ENCODE measurements at regions not wholly inside any gene's neighbourhood (a gene's known extent, or its start where the extent isn't known, plus 50 kb on each side); places are given as distances from the start of the nearest gene placed in this dataset.
A peak's percentile ranks its signal among the peaks of the same experiment; 100 is the strongest.

DNA sequence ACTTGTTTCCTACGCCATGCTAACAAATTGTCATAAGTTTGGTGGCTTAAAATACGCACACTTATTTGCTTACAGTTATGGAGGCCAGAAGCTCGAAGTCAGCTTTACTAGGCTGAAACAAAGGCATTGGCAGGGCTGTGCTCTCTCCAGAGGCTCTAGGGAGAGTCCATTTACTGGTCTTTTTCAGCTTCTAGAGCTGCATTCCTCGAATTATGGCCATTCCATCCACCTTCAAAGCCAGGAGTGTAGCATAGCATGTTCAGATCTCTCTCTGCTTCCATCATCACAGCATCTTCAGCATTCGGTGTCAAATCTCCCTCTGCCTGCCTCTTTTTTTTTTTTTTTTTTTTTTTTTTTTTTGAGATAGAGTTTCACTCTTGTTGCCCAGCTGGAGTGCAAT lies 670.2 kb downstream of the ACTL7B start:
- Histone ChIP-seq H3K9me3 (no peaks in the 10 kb centered on the region), H3K27me3 (no peaks in the 10 kb centered on the region), H3K27ac (no peak overlapping the region), H3K4me1 (peaks cover 0 to 17% (median 4%) of the 10 kb centered on the region in 4 donors), H3K4me3 (no peak overlapping the region), H3K36me3 (no peaks in the 10 kb centered on the region)
- DNase-seq, result no peak
- TF ChIP-seq, protein P1, sequence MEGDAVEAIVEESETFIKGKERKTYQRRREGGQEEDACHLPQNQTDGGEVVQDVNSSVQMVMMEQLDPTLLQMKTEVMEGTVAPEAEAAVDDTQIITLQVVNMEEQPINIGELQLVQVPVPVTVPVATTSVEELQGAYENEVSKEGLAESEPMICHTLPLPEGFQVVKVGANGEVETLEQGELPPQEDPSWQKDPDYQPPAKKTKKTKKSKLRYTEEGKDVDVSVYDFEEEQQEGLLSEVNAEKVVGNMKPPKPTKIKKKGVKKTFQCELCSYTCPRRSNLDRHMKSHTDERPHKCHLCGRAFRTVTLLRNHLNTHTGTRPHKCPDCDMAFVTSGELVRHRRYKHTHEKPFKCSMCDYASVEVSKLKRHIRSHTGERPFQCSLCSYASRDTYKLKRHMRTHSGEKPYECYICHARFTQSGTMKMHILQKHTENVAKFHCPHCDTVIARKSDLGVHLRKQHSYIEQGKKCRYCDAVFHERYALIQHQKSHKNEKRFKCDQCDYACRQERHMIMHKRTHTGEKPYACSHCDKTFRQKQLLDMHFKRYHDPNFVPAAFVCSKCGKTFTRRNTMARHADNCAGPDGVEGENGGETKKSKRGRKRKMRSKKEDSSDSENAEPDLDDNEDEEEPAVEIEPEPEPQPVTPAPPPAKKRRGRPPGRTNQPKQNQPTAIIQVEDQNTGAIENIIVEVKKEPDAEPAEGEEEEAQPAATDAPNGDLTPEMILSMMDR (IDR thresholded peaks at IDR 0.05), result no peak
- intact Hi-C loops (cut with DNase I; ENCODE audit: low total_unique reads), result no loop called here

DNA sequence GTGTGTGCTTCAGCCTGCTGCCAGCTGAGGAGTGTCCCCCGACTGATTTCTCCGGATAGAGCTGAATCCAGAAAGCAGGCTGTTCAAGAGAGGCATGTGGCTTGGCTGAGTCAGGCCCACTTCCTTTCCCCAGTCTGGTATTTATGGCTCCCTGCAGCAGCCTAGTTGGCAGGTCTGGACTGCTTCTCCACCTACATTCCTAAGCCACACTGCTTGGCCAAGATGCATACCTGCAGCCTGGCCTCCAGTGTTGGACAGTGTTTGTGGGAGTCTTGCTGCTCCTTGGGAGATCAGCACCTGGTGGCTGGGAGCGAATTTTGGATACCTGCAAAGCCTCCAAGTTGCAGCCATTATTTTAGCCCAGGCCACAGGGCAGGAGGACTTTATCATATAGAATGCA lies 670.8 kb downstream of the ACTL7B start:
- intact Hi-C loops (cut with DNase I; ENCODE audit: low total_unique reads), result no loop called here
- H3K36me3 ChIP-seq, result no peaks in the 10 kb centered on the region
- peaks cover 0 to 17% (median 4%) of the 10 kb centered on the region in 4 donors for H3K4me1 ChIP-seq
- H3K9me3 ChIP-seq, result no peaks in the 10 kb centered on the region
- no peak for DNase-seq
- H3K27me3 ChIP-seq, result no peaks in the 10 kb centered on the region
- no peak overlapping the region for H3K4me3 ChIP-seq
- no peak overlapping the region for H3K27ac ChIP-seq
- TF ChIP-seq, protein P1 (IDR thresholded peaks at IDR 0.05), result no peak

DNA sequence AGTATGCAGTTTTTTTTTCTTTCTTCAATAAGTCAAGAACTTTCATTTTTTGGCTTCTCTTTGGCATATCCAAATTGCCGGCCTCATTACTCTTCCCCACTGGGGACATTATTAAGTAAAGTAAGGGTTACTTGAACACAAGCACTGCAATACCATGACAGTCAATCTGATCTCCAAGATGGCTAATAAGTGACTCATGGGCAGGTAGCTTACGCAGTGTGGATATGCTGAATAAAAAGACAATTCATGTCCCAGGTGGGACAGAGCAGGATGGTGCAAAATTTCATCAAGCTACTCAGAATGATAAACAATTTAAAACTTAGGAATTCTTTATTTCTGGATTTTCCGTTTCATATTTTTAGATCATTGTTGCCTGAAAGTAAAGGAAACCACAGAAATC lies 671.8 kb downstream of the ACTL7B start:
- DNase-seq, result no peak
- TF ChIP-seq, protein P1 (IDR thresholded peaks at IDR 0.05), result no peak
- no peaks in the 10 kb centered on the region for H3K27me3 ChIP-seq
- intact Hi-C loops (cut with DNase I; ENCODE audit: low total_unique reads), result no loop called here
- H3K4me1 ChIP-seq, result peaks cover 0 to 17% (median 4%) of the 10 kb centered on the region in 4 donors
- no peak overlapping the region for H3K27ac ChIP-seq
- no peak overlapping the region for H3K4me3 ChIP-seq
- no peaks in the 10 kb centered on the region for H3K36me3 ChIP-seq
- H3K9me3 ChIP-seq, result no peaks in the 10 kb centered on the region

DNA sequence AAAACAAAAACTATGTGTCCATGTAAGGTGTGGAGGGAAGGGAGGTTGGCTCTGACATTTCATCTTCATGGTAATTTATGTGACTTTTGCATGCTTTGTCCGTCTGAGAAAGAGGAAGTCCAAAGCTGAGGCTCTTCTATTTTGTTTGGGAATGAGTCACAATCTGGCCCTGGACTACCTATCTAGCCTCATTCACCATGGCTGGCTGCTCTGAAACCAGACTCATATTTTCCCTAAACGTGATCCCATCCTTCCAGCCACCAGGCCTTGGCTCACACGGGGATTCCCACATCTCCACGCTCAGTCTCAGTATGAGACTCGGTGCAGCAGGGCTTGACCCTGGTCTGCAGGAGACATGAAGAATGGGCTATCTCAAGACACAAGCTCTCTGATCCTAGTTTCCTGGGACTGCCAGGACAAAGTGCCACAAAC lies 672.8 kb downstream of the ACTL7B start:
- no peaks in the 10 kb centered on the region for H3K9me3 ChIP-seq
- H3K27ac ChIP-seq, result no peak overlapping the region
- H3K4me3 ChIP-seq, result no peak overlapping the region
- peaks cover 0 to 17% (median 4%) of the 10 kb centered on the region in 4 donors for H3K4me1 ChIP-seq
- intact Hi-C loops (cut with DNase I; ENCODE audit: low total_unique reads), result no loop called here
- H3K36me3 ChIP-seq, result no peaks in the 10 kb centered on the region
- DNase-seq, result peak in 1 of 2 donors; percentile 22
- TF ChIP-seq, protein P1 (IDR thresholded peaks at IDR 0.05), result no peak
- H3K27me3 ChIP-seq, result no peaks in the 10 kb centered on the region

DNA sequence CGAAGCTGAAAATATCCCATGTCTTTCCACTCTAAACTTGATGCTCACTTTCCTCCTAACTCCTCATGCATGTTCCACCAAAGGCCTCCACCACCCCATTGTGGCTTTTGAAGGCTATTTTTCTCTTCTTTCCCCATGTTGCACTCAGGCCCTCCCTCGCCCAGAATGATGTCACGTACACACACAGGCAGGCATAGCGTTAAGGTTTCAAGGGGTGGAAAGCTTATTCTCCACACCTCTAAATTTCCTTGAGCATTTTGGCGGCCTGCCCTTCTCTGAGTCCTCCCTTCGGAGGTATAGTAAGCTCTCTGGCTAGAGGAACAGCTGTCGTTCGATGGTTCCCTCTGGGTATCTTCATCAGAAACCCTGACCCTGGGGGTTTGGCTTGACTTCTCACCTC lies 673.5 kb downstream of the ACTL7B start:
- Histone ChIP-seq H3K27me3 (no peaks in the 10 kb centered on the region), H3K9me3 (no peaks in the 10 kb centered on the region), H3K4me3 (no peak overlapping the region), H3K36me3 (no peaks in the 10 kb centered on the region), H3K4me1 (peaks cover 0 to 16% (median 4%) of the 10 kb centered on the region in 4 donors), H3K27ac (no peak overlapping the region)
- TF ChIP-seq, protein P1 (IDR thresholded peaks at IDR 0.05), result no peak
- intact Hi-C loops (cut with DNase I; ENCODE audit: low total_unique reads), result no loop called here
- DNase-seq, result no peak

DNA sequence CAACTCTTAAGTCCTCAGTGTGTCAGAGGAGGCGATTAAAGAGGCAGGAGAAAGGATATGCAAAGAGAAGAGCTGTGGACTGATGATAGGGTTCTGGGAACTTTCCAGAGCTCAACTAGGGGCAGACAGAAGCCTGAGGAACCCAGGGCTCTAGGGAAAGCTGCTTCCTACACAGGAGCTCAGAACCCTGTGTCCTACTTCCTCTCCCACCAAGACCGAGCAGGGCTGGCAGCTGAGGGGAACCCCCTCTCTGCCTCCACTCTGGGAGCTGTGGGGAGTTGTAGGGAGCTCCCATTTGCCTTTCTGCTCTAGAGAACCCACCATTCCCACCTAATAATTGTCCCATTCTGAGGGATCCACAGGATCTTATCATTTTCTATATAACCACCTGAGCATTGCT lies 674.3 kb downstream of the ACTL7B start:
- H3K4me3 ChIP-seq, result no peak overlapping the region

More for the DNA sequence above, 674.3 kb downstream of the ACTL7B start:
- H3K36me3 ChIP-seq, result no peaks in the 10 kb centered on the region
- H3K9me3 ChIP-seq, result no peaks in the 10 kb centered on the region
- H3K27ac ChIP-seq, result no peak overlapping the region
- H3K4me1 ChIP-seq, result peaks cover 0 to 9% (median 4%) of the 10 kb centered on the region in 4 donors
- intact Hi-C loops (cut with DNase I; ENCODE audit: low total_unique reads), result no loop called here
- TF ChIP-seq, protein P1 (IDR thresholded peaks at IDR 0.05), result no peak
- DNase-seq, result no peak
- no peaks in the 10 kb centered on the region for H3K27me3 ChIP-seq
